ENCODE measurements at regions not wholly inside any gene's neighbourhood (a gene's known extent, or its start where the extent isn't known, plus 50 kb on each side); places are given as distances from the start of the nearest gene placed in this dataset.

DNA sequence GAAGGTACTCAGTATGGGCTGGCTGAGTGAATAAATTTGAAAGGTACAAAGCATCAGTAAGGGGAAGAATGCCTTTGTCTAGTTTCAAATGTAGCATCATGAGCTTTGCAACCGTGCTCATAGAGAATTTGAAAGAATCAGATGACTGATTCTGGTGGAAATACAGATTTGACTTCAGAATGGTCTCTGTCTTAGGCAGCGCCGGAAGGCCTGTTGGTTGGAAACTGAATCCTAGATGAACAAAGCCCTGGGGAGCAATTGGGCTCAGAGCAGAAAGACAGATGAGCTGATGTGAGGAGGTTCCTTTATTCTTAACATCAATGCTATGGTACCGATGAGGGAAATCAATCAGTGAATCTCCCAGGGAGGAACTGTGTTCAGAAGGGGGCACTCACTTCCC, 137.3 kb downstream of the SNAPC1 start:
- no peaks in the 10 kb centered on the region for H3K36me3 ChIP-seq
- H3K4me3 ChIP-seq (ENCODE audit: low read depth in 1 of 2, low read length in 1 of 2), result no peak overlapping the region
- no peaks in the 10 kb centered on the region for H3K9me3 ChIP-seq
- peaks cover 18% of the 10 kb centered on the region for H3K27me3 ChIP-seq
- TF ChIP-seq CTCF (IDR thresholded peaks at IDR 0.05), result no peak
- H3K4me1 ChIP-seq (ENCODE audit: control insufficient read depth in 1 of 2, insufficient read depth in 1 of 2, low read depth in 1 of 2, low read length in 1 of 2), result no peaks in the 10 kb centered on the region
- no peak overlapping the region for H3K27ac ChIP-seq

DNA sequence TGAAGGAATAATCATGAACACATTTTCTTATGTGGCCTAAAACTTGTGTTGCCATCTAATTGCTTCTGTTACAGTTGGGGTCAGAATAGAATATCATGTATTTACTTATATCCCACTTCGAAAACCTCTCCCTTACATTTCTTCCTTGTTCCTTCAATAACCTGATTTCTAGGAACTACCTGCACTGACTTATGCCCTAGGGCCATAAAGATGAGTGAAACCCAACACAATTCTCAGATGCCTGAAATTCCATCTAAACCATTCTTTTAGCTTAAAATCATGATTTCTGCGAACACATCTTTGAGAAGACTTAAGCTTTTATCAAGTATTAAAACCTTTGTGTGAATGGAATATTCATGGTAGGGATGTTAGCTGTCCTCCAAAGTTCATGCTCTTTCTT, 142.7 kb downstream of the SNAPC1 start:
- no peak for TF ChIP-seq CTCF (IDR thresholded peaks at IDR 0.05)
- no peak overlapping the region for H3K27ac ChIP-seq

DNA sequence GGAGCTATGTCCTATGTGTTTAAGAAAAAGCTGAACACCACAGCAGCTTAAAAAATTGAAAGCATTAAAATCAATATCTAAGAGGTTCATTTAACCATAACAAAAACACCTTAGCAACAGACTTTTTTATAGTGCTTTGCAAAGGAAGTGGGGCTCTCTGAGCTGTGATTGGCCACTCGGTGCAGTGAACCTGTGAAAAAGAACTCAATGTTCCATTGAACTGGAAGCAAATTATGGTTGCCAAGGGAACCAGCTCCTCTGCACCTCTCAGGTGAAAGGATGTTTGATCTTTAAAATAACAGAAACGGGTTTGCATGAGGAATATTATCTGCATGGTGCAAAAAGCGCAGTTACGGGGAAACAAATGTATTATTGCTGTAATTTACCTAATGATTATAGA, 149.4 kb downstream of the SNAPC1 start:
- no peak for TF ChIP-seq CTCF (IDR thresholded peaks at IDR 0.05)
- H3K36me3 ChIP-seq, result no peaks in the 10 kb centered on the region
- peaks cover 30% of the 10 kb centered on the region for H3K27me3 ChIP-seq
- no peaks in the 10 kb centered on the region for H3K9me3 ChIP-seq
- H3K4me3 ChIP-seq (ENCODE audit: low read depth in 1 of 2, low read length in 1 of 2), result no peak overlapping the region
- H3K27ac ChIP-seq, result no peak overlapping the region
- H3K4me1 ChIP-seq (ENCODE audit: control insufficient read depth in 1 of 2, insufficient read depth in 1 of 2, low read depth in 1 of 2, low read length in 1 of 2), result no peaks in the 10 kb centered on the region

More for the DNA sequence above, 142.7 kb downstream of the SNAPC1 start:
- Histone ChIP-seq H3K27me3 (peaks cover 11% of the 10 kb centered on the region), H3K9me3 (no peaks in the 10 kb centered on the region), H3K4me3 (ENCODE audit: low read depth in 1 of 2, low read length in 1 of 2) (no peak overlapping the region), H3K36me3 (no peaks in the 10 kb centered on the region), H3K4me1 (ENCODE audit: control insufficient read depth in 1 of 2, insufficient read depth in 1 of 2, low read depth in 1 of 2, low read length in 1 of 2) (no peaks in the 10 kb centered on the region)

GRCh38 chr14:61918998-61919397, 156.8 kb downstream of the SNAPC1 start:
- Histone ChIP-seq H3K4me1 (ENCODE audit: control insufficient read depth in 1 of 2, insufficient read depth in 1 of 2, low read depth in 1 of 2, low read length in 1 of 2) (no peaks in the 10 kb centered on the region), H3K36me3 (no peaks in the 10 kb centered on the region), H3K27me3 (peaks cover 54% of the 10 kb centered on the region), H3K9me3 (no peaks in the 10 kb centered on the region), H3K27ac (no peak overlapping the region), H3K4me3 (ENCODE audit: low read depth in 1 of 2, low read length in 1 of 2) (no peak overlapping the region)
- no peak for TF ChIP-seq CTCF (IDR thresholded peaks at IDR 0.05)

DNA sequence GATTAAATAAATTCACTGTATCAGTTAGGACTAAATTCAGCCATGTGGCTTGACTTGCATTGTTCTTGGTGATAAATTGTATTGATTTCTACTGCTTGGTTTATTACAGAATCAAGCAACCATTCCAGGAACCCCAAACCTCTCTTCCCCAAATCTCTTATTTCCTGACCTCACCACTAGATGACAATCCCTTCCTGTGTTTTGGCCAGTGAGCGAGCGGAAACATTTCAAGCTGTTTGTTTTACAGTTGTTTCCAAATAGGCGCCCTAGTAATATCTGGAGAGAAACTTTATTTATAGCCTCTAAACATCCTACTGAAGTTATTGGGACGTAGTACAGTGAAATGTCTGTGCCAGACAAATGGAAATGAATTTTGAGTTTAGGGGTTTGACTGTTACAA, 161.1 kb downstream of the SNAPC1 start:
- Histone ChIP-seq H3K4me1 (ENCODE audit: control insufficient read depth in 1 of 2, insufficient read depth in 1 of 2, low read depth in 1 of 2, low read length in 1 of 2) (no peaks in the 10 kb centered on the region), H3K9me3 (no peaks in the 10 kb centered on the region), H3K27ac (no peak overlapping the region), H3K36me3 (no peaks in the 10 kb centered on the region), H3K27me3 (peaks cover 64% of the 10 kb centered on the region), H3K4me3 (ENCODE audit: low read depth in 1 of 2, low read length in 1 of 2) (no peak overlapping the region)
- TF ChIP-seq CTCF (IDR thresholded peaks at IDR 0.05), result no peak

DNA sequence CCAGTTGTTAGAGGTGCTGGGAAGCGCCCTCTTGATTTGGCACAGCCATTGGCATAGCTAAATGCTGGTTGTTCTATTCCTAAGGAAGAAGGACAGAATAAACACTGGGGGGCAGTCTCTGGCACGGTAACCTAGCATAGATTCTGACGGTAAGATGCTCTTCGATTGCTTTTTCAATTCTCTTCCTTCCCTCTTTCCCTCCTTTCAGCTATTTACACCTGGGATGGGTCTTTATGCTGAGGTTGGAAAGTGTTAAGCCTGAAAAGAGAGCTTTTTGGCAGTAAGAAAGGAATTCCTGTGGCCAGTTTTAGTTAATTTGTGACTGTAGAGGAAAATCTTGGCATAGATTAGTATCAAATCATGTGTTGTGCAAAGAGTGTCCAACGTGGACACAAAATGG, 162.8 kb downstream of the SNAPC1 start:
- Histone ChIP-seq H3K36me3 (no peaks in the 10 kb centered on the region), H3K27me3 (peaks cover 62% of the 10 kb centered on the region), H3K4me3 (ENCODE audit: low read depth in 1 of 2, low read length in 1 of 2) (no peak overlapping the region), H3K4me1 (ENCODE audit: control insufficient read depth in 1 of 2, insufficient read depth in 1 of 2, low read depth in 1 of 2, low read length in 1 of 2) (no peaks in the 10 kb centered on the region), H3K27ac (no peak overlapping the region), H3K9me3 (no peaks in the 10 kb centered on the region)
- TF ChIP-seq CTCF (IDR thresholded peaks at IDR 0.05), result no peak

Measured in neutrophil (primary cell).